GM23248 (cell line): ENCODE measurements at regions not wholly inside any gene's neighbourhood (a gene's known extent, or its start where the extent isn't known, plus 50 kb on each side); places are given as distances from the start of the nearest gene placed in this dataset.

Source experiments
- DNase-seq: peaks from one replicate; pipeline ENCODE4 v3.0.0-alpha.2; 2015
- H2AFZ ChIP-seq: fragments of 200-600 bp; sonication (generic); 2 replicates; pipeline ENCODE4 v1.6.1; 2016; ENCODE audit warnings: antibody characterized with exemption
- H3F3A ChIP-seq: fragments of 200-600 bp; sonication (generic); 2 replicates; pipeline ENCODE4 v1.6.1; 2016; ENCODE audit warnings: mild to moderate bottlenecking, antibody characterized with exemption, mixed run types; ENCODE audit not compliant: insufficient read depth
- H3K27ac ChIP-seq: fragments of 200-600 bp; sonication (generic); 2 replicates; pipeline ENCODE4 v1.5.1; 2016; ENCODE audit warnings: mild to moderate bottlenecking
- H3K27me3 ChIP-seq: fragments of 200-600 bp; sonication (generic); replicated peaks from 2 replicates; pipeline ENCODE4 v1.6.1; 2016; ENCODE audit warnings: mild to moderate bottlenecking; ENCODE audit not compliant: insufficient read depth
- H3K36me3 ChIP-seq: fragments of 200-600 bp; sonication (generic); 2 replicates; pipeline ENCODE4 v1.6.1; 2016; ENCODE audit warnings: low read depth, mild to moderate bottlenecking
- H3K4me1 ChIP-seq: fragments of 200-600 bp; sonication (generic); 2 replicates; pipeline ENCODE4 v1.6.1; 2016; ENCODE audit warnings: mild to moderate bottlenecking; ENCODE audit not compliant: insufficient read depth
- H3K4me2 ChIP-seq: fragments of 200-600 bp; sonication (generic); one replicate; pipeline ENCODE4 v1.6.1; 2016; ENCODE audit warnings: mild to moderate bottlenecking; ENCODE audit not compliant: unreplicated experiment
- H3K4me3 ChIP-seq: fragments of 200-600 bp; sonication (generic); 2 replicates; pipeline ENCODE4 v1.5.1; 2016; ENCODE audit warnings: mild to moderate bottlenecking
- H3K79me2 ChIP-seq: fragments of 200-600 bp; sonication (generic); 2 replicates; pipeline ENCODE4 v1.6.1; 2016; ENCODE audit warnings: mild to moderate bottlenecking; ENCODE audit not compliant: insufficient read depth
- H3K9ac ChIP-seq: fragments of 200-600 bp; sonication (generic); 2 replicates; pipeline ENCODE4 v1.6.1; 2016; ENCODE audit warnings: mild to moderate bottlenecking
- H3K9me2 ChIP-seq: fragments of 200-600 bp; sonication (generic); 2 replicates; pipeline ENCODE4 v1.6.1; 2016; ENCODE audit warnings: mixed run types, mild to moderate bottlenecking, moderate library complexity; ENCODE audit not compliant: insufficient read depth
- H3K9me3 ChIP-seq: fragments of 200-600 bp; sonication (generic); one replicate; pipeline ENCODE4 v1.6.1; 2017; ENCODE audit warnings: low read depth
- H4K20me1 ChIP-seq: fragments of 200-600 bp; sonication (generic); 2 replicates; pipeline ENCODE4 v1.6.0; 2016; ENCODE audit not compliant: insufficient read depth
- EZH2 ChIP-seq: fragments of 200-600 bp; sonication (generic); IDR thresholded peaks from 2 replicates; pipeline ENCODE4 v1.6.1; 2018; ENCODE audit warnings: antibody characterized with exemption, mild to moderate bottlenecking; ENCODE audit not compliant: insufficient read depth, poor library complexity, severe bottlenecking
- EZH2phosphoT487 ChIP-seq: fragments of 200-600 bp; sonication (generic); IDR thresholded peaks from 2 replicates; pipeline ENCODE4 v1.6.1; 2018; ENCODE audit warnings: antibody characterized with exemption, moderate library complexity, mild to moderate bottlenecking, low read depth; ENCODE audit not compliant: insufficient read depth
- WGBS, 2 experiments: methylation state at CpG; one replicate each; pipeline ENCODE4 v1.1.6; 2015 to 2017; ENCODE audit warnings: low lambda C conversion rate in 2 of 2, low coverage in 1 of 2; ENCODE audit errors: missing lambda C conversion rate in 2 of 2; 5-methylcytosine and 5-hydroxymethylcytosine counted together
- in situ Hi-C: fragments of 300-500 bp; cut with MboI; formaldehyde crosslinking; loops from 2 replicates; pipeline ENCODE4 v1.15.0; 2020

DNA sequence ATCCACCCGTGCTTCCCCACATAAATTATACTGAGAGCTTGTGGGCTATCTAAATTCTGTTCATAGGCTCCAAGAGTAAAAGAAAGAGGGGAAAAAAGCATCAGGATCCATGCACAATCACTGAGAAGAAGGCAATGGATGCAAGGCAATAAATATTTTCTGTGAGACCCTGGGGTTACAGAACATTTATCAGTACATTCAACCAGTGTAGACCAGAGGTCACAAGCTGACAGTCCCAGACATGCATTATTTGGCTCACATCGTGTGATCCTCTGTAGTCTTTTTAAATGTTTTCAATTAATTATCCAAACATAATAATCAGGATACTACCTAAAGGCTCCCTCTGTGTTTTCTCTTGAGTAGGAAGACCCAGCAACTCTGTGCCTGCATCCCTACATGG lies 267.9 kb upstream of the CAND1 start:
- H3K9me3 ChIP-seq = no peaks in the 10 kb centered on the region
- no peaks in the 10 kb centered on the region for H3K9me2 ChIP-seq
- H3K4me3 ChIP-seq = no peak overlapping the region
- no peak overlapping the region for H2AFZ ChIP-seq
- H3K79me2 ChIP-seq = no peaks in the 10 kb centered on the region
- H3K4me1 ChIP-seq = no peaks in the 10 kb centered on the region
- no peaks in the 10 kb centered on the region for H3K36me3 ChIP-seq
- no peak overlapping the region for H3K4me2 ChIP-seq
- no peak for DNase-seq
- no peaks in the 10 kb centered on the region for H3F3A ChIP-seq
- WGBS, 2 experiments = 3 to 8% methylated on average over 2 of the region's 2 CpGs
- in situ Hi-C loops = no loop called here
- no peak overlapping the region for H3K27ac ChIP-seq
- no peak overlapping the region for H3K9ac ChIP-seq
- H3K27me3 ChIP-seq = no peaks in the 10 kb centered on the region
- no peak for TF ChIP-seq EZH2phosphoT487
- TF ChIP-seq EZH2 = no peak
- H4K20me1 ChIP-seq = no peaks in the 10 kb centered on the region

GRCh38 chr12:67002720-67003119 lies 266.4 kb upstream of the CAND1 start:
- H2AFZ ChIP-seq = no peak overlapping the region
- no peaks in the 10 kb centered on the region for H3K4me1 ChIP-seq
- no peaks in the 10 kb centered on the region for H3K36me3 ChIP-seq
- TF ChIP-seq EZH2phosphoT487 (no peak), EZH2 (no peak)
- no peak for DNase-seq
- H3F3A ChIP-seq = no peaks in the 10 kb centered on the region
- no peaks in the 10 kb centered on the region for H3K79me2 ChIP-seq
- no peak overlapping the region for H3K4me2 ChIP-seq
- no peaks in the 10 kb centered on the region for H3K27me3 ChIP-seq
- H3K9me3 ChIP-seq = no peaks in the 10 kb centered on the region
- no peak overlapping the region for H3K4me3 ChIP-seq
- WGBS, 2 experiments = 30 to 38% methylated on average over 2 of the region's 2 CpGs
- no peak overlapping the region for H3K9ac ChIP-seq
- no peaks in the 10 kb centered on the region for H4K20me1 ChIP-seq
- no peak overlapping the region for H3K27ac ChIP-seq
- in situ Hi-C loops = no loop called here
- no peaks in the 10 kb centered on the region for H3K9me2 ChIP-seq

DNA sequence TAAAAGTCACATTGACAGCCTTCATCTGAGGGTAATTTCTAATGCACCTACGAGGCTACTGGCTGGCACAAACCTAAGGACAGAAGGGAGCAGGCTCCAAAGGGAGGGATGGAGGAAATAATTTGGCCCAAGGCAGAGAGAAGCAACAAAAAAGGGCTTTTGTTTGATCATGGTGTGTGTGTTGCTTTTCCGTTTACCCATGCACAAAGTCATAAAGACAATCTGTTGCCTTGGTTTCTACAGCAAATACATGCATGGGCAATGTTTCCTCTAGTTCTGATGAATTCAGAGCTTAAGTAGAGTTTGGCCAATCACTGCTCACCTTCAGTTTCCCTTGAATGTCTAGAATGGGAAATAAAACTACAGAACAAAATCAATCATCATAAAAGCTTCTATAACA lies 262.5 kb upstream of the CAND1 start:
- no peaks in the 10 kb centered on the region for H4K20me1 ChIP-seq
- no peak for TF ChIP-seq EZH2phosphoT487
- TF ChIP-seq EZH2 = no peak
- no peaks in the 10 kb centered on the region for H3K36me3 ChIP-seq
- in situ Hi-C loops = no loop called here
- DNase-seq = no peak
- no peak overlapping the region for H3K27ac ChIP-seq
- no peaks in the 10 kb centered on the region for H3K9me2 ChIP-seq
- no peaks in the 10 kb centered on the region for H3K79me2 ChIP-seq
- no peak overlapping the region for H2AFZ ChIP-seq
- no peaks in the 10 kb centered on the region for H3K9me3 ChIP-seq
- no peaks in the 10 kb centered on the region for H3F3A ChIP-seq
- H3K4me1 ChIP-seq = no peaks in the 10 kb centered on the region
- H3K27me3 ChIP-seq = no peaks in the 10 kb centered on the region
- H3K4me3 ChIP-seq = no peak overlapping the region
- H3K9ac ChIP-seq = no peak overlapping the region
- WGBS, 2 experiments = 8 to 17% methylated on average over 2 of the region's 2 CpGs
- no peak overlapping the region for H3K4me2 ChIP-seq

DNA sequence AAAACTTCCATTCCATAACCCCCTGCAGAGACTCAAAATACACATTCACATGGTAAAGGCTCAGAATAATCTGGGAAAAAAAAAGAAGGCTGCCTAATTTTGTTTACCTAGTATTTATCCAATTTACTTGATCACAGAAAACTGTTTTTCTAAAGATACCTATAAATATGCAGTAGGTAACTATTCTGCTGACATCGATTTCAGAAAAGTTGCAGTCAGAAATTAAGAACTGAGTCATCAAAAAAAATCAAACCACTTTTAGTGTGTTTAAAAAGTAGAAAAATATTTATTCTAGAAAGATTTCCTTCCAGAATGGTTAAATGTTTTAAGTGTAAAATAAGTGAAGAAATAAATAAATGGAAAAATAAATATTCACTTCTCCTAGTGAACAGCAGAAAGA lies 254.5 kb upstream of the CAND1 start:
- DNase-seq = no peak
- in situ Hi-C loops = no loop called here

GRCh38 chr12:67018105-67018504 lies 251.1 kb upstream of the CAND1 start:
- Histone ChIP-seq H3K27me3 (peaks cover 3% of the 10 kb centered on the region; the same call in 1 of the 2 replicates), H3K9me3 (no peaks in the 10 kb centered on the region), H3K4me3 (no peak overlapping the region), H3K36me3 (no peaks in the 10 kb centered on the region), H3K9me2 (no peaks in the 10 kb centered on the region), H4K20me1 (no peaks in the 10 kb centered on the region), H3F3A (no peaks in the 10 kb centered on the region), H3K9ac (no peak overlapping the region), H2AFZ (no peak overlapping the region), H3K79me2 (no peaks in the 10 kb centered on the region), H3K27ac (no peak overlapping the region), H3K4me1 (no peaks in the 10 kb centered on the region), H3K4me2 (no peak overlapping the region)
- DNase-seq = no peak
- 32 to 62% methylated on average over 5 of the region's 5 CpGs for WGBS, 2 experiments
- no peak for TF ChIP-seq EZH2
- no peak for TF ChIP-seq EZH2phosphoT487
- in situ Hi-C loops = no loop called here

More for the DNA sequence above, 254.5 kb upstream of the CAND1 start:
- Histone ChIP-seq H3K4me2 (no peak overlapping the region), H3K27me3 (0 out of 2 replicates have a peak, but pooled peaks cover 3% of the 10 kb centered on the region), H3K4me1 (no peaks in the 10 kb centered on the region), H4K20me1 (no peaks in the 10 kb centered on the region), H3K27ac (no peak overlapping the region), H3K9me2 (no peaks in the 10 kb centered on the region), H3K9ac (no peak overlapping the region), H3K36me3 (no peaks in the 10 kb centered on the region), H3F3A (no peaks in the 10 kb centered on the region), H3K79me2 (no peaks in the 10 kb centered on the region), H2AFZ (no peak overlapping the region), H3K4me3 (no peak overlapping the region), H3K9me3 (no peaks in the 10 kb centered on the region)
- WGBS, 2 experiments = 22 to 31% methylated on average over 1 of the region's 1 CpG
- TF ChIP-seq EZH2 (no peak), EZH2phosphoT487 (no peak)
